Prostate gland (tissue), 2 donors: ENCODE measurements at regions not wholly inside any gene's neighbourhood (a gene's known extent, or its start where the extent isn't known, plus 50 kb on each side); places are given as distances from the start of the nearest gene placed in this dataset.

ENCODE experiments used
- DNase-seq: peaks from one replicate; pipeline ENCODE4 v3.0.0-alpha.2; 2019; ENCODE audit warnings: low spot score
- H3K27ac ChIP-seq, 2 donors: fragments of 200-600 bp; sonication (generic); 2 replicates each; pipeline ENCODE4 v1.5.1; 2017 to 2019
- H3K27me3 ChIP-seq: fragments of 200-600 bp; sonication (generic); replicated peaks from 2 replicates; pipeline ENCODE4 v1.5.1; 2019; ENCODE audit not compliant: insufficient read depth
- H3K36me3 ChIP-seq, 2 donors: fragments of 200-600 bp; sonication (generic); 1 replicate in 1 of 2; 2 replicates in 1 of 2; pipeline versions ENCODE4 v1.5.1 to v1.8.1; 2017 to 2019
- H3K4me1 ChIP-seq: fragments of 200-600 bp; sonication (generic); replicated peaks from 2 replicates; pipeline ENCODE4 v1.5.1; 2019
- H3K4me3 ChIP-seq, 2 donors: fragments of 200-600 bp; sonication (generic); 2 replicates each; pipeline ENCODE4 v1.5.1; 2017 to 2019
- H3K9me3 ChIP-seq: fragments of 200-600 bp; sonication (generic); 2 replicates; pipeline ENCODE4 v1.5.1; 2017
- CTCF ChIP-seq, 4 experiments: fragments of 200-600 bp in 2 of 4; fragments of 450-650 bp in 2 of 4; sonication (generic) in 2 of 4; IDR thresholded peaks; 1 replicate in 3 of 4; 2 replicates in 1 of 4; pipeline ENCODE4 v1.5.1; 2016 to 2019; ENCODE audit warnings: antibody characterized with exemption in 4 of 4, mild to moderate bottlenecking in 2 of 4, moderate library complexity in 2 of 4
- POLR2A ChIP-seq: fragments of 450-650 bp; IDR thresholded peaks from one replicate; pipeline ENCODE4 v1.6.1; 2016; ENCODE audit warnings: antibody characterized with exemption, mild to moderate bottlenecking
- POLR2AphosphoS5 ChIP-seq: sonication (generic); formaldehyde crosslinking; IDR thresholded peaks from one replicate; pipeline ENCODE4 v1.6.1; 2017; ENCODE audit warnings: antibody characterized with exemption
- WGBS: methylation state at CpG from one replicate; pipeline ENCODE4 v1.1.5; 2018; 5-methylcytosine and 5-hydroxymethylcytosine counted together
- intact Hi-C: fragments of 100-400 bp; cut with DNase I; formaldehyde crosslinking; loops from one replicate; pipeline ENCODE4 v1.14.2; 2022

GRCh38 chr7:50185951-50186682 lies 93.1 kb upstream of the ZPBP start:
- Histone ChIP-seq H3K36me3 (no peaks in the 10 kb centered on the region), H3K27me3 (no peaks in the 10 kb centered on the region), H3K4me1 (no peaks in the 10 kb centered on the region), H3K9me3 (no peaks in the 10 kb centered on the region), H3K4me3 (no peak overlapping the region), H3K27ac (no peak overlapping the region)
- TF ChIP-seq POLR2A, result no peak
- TF ChIP-seq POLR2AphosphoS5, result no peak
- TF ChIP-seq CTCF (IDR thresholded peaks at IDR 0.05), result no peak
- intact Hi-C loops, result no loop called here
- WGBS, result 81% methylated on average over 8 of the region's 8 CpGs
- DNase-seq, result no peak

DNA sequence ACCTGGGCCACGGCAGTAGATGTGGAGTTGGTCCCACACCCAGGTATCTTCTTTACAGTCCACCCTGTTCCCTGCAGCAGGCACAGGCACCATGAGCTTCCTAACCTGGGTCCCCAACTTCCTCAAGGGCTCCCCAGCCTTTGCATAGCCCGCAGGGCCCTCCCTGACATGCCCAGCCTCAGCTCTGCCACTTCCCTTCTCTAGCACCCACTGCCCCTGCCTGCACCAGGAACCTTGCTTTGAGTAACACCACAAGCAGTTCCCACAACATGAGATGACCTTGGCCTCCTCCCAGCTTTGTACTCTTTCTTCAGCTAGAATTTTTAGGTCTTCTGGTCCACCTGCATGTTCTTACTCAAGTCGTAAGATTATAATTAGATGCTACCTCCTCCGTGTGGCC lies 92.2 kb upstream of the ZPBP start:
- H3K4me3 ChIP-seq, result no peak overlapping the region
- 90% methylated on average over 4 of the region's 4 CpGs for WGBS
- H3K27me3 ChIP-seq, result no peaks in the 10 kb centered on the region
- no peaks in the 10 kb centered on the region for H3K36me3 ChIP-seq
- no peak for DNase-seq
- no peaks in the 10 kb centered on the region for H3K4me1 ChIP-seq
- H3K9me3 ChIP-seq, result no peaks in the 10 kb centered on the region
- no peak for TF ChIP-seq POLR2A
- no peak for TF ChIP-seq POLR2AphosphoS5
- TF ChIP-seq CTCF (IDR thresholded peaks at IDR 0.05), result no peak
- intact Hi-C loops, result no loop called here
- H3K27ac ChIP-seq, result no peak overlapping the region

GRCh38 chr7:50184271-50184990 lies 91.4 kb upstream of the ZPBP start:
- 75% methylated on average over 11 of the region's 11 CpGs for WGBS
- no peak for DNase-seq
- Histone ChIP-seq H3K36me3 (no peaks in the 10 kb centered on the region), H3K27me3 (no peaks in the 10 kb centered on the region), H3K4me3 (no peak overlapping the region), H3K9me3 (no peaks in the 10 kb centered on the region), H3K4me1 (no peaks in the 10 kb centered on the region), H3K27ac (no peak overlapping the region)
- TF ChIP-seq POLR2A (no peak), POLR2AphosphoS5 (no peak), CTCF (IDR thresholded peaks at IDR 0.05) (no peak)
- intact Hi-C loops, result no loop called here

- no peaks in the 10 kb centered on the region for H3K27me3 ChIP-seq
- no peak for DNase-seq
- no peaks in the 10 kb centered on the region for H3K9me3 ChIP-seq
- WGBS, result 46% methylated on average over 3 of the region's 3 CpGs
- intact Hi-C loops, result no loop called here
- H3K27ac ChIP-seq, result no peak overlapping the region
- no peaks in the 10 kb centered on the region for H3K36me3 ChIP-seq
- H3K4me1 ChIP-seq, result no peaks in the 10 kb centered on the region
- TF ChIP-seq CTCF (IDR thresholded peaks at IDR 0.05) (no peak), POLR2A (no peak), POLR2AphosphoS5 (no peak)
- no peak overlapping the region for H3K4me3 ChIP-seq
Measured at GRCh38 chr7:50182759-50183158, 89.7 kb upstream of the ZPBP start.

DNA sequence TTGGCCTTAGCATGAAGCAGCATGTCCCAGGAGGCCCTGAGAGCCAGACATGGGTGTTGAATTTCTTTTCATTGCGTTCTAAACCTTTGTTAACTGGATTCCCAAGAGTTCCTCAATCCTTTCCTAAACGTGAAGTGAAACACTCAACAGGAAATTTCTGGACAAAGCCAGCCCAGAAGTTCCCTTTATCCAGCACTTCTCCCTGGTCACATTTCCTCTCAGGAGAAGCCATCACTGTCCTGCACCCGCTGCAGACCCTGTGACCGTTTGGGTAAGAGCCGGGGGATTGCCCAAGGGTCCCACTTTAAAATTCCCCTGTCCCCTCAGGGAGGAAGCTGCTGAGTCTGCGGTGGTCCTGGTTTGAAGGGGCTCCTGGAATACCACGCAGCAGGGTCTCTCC lies 88.0 kb upstream of the ZPBP start:
- intact Hi-C loops, result no loop called here
- H3K4me3 ChIP-seq, result no peak overlapping the region
- TF ChIP-seq CTCF (IDR thresholded peaks at IDR 0.05) (no peak), POLR2AphosphoS5 (no peak)
- no peak overlapping the region for H3K27ac ChIP-seq
- no peaks in the 10 kb centered on the region for H3K9me3 ChIP-seq
- no peaks in the 10 kb centered on the region for H3K27me3 ChIP-seq
- no peaks in the 10 kb centered on the region for H3K36me3 ChIP-seq
- DNase-seq, result no peak
- H3K4me1 ChIP-seq, result no peaks in the 10 kb centered on the region
- 54% methylated on average over 7 of the region's 7 CpGs for WGBS
